ENCODE measurements at regions not wholly inside any gene's neighbourhood (a gene's known extent, or its start where the extent isn't known, plus 50 kb on each side); places are given as distances from the start of the nearest gene placed in this dataset.

DNA sequence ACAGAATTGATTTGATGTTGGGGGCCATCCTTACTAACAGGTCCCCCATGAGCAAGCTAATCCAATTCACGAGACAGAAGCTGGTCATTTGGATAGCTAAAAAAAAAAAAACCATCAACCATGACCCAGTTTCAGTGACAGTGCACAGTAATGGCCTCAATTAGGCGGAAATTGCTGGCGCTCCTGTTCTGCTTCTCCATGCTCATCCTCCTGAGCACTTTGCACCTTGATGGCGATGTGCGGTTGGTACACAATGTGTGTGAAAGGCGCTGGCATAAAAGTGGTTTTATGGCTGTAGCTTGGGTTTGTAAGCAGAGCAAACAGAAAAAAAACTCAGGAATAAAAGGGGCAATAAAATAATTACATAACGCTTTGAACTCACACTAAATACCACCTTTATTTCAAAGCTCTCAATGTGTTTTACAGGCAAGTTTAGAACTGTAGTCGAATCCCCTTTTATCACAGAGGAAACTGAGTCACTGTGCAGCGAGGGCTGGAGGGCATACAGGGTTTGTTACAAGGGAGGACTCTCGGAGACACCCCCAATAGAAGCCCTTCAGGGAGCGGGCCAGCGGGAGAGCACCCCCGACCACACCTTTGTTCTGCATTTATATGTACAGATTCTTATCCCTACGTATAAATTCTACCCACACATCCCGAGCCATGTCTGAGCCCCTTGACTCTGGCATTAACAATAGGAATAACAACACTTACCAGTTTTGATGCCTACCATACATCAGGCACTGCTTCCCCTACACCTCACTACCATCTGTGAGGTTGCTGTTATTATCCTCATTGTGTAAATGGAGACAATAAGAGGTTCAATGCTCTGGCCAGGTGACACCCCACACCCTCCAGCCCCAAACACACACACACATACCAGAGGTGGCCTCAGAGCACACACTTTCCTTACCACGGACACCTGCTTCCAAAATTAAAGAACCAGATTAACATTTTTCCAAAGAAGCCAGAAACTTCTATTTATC lies 213.5 kb upstream of the IRF2BP2 start:
- no peak for TF ChIP-seq EZH2 (IDR thresholded peaks at IDR 0.05)
- TF ChIP-seq, protein P1, sequence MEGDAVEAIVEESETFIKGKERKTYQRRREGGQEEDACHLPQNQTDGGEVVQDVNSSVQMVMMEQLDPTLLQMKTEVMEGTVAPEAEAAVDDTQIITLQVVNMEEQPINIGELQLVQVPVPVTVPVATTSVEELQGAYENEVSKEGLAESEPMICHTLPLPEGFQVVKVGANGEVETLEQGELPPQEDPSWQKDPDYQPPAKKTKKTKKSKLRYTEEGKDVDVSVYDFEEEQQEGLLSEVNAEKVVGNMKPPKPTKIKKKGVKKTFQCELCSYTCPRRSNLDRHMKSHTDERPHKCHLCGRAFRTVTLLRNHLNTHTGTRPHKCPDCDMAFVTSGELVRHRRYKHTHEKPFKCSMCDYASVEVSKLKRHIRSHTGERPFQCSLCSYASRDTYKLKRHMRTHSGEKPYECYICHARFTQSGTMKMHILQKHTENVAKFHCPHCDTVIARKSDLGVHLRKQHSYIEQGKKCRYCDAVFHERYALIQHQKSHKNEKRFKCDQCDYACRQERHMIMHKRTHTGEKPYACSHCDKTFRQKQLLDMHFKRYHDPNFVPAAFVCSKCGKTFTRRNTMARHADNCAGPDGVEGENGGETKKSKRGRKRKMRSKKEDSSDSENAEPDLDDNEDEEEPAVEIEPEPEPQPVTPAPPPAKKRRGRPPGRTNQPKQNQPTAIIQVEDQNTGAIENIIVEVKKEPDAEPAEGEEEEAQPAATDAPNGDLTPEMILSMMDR (IDR thresholded peaks at IDR 0.05), result no peak

All from neural progenitor cell (in vitro differentiated cells).